GM12872 (cell line): ENCODE measurements at regions not wholly inside any gene's neighbourhood (a gene's known extent, or its start where the extent isn't known, plus 50 kb on each side); places are given as distances from the start of the nearest gene placed in this dataset.

Experiments used
- TF ChIP-seq, protein P1 (sequence below): IDR thresholded peaks from 3 replicates; pipeline ENCODE4 v1.5.1; 2011; ENCODE audit warnings: low read depth, mild to moderate bottlenecking, low read length, moderate library complexity; ENCODE audit not compliant: insufficient read depth

DNA sequence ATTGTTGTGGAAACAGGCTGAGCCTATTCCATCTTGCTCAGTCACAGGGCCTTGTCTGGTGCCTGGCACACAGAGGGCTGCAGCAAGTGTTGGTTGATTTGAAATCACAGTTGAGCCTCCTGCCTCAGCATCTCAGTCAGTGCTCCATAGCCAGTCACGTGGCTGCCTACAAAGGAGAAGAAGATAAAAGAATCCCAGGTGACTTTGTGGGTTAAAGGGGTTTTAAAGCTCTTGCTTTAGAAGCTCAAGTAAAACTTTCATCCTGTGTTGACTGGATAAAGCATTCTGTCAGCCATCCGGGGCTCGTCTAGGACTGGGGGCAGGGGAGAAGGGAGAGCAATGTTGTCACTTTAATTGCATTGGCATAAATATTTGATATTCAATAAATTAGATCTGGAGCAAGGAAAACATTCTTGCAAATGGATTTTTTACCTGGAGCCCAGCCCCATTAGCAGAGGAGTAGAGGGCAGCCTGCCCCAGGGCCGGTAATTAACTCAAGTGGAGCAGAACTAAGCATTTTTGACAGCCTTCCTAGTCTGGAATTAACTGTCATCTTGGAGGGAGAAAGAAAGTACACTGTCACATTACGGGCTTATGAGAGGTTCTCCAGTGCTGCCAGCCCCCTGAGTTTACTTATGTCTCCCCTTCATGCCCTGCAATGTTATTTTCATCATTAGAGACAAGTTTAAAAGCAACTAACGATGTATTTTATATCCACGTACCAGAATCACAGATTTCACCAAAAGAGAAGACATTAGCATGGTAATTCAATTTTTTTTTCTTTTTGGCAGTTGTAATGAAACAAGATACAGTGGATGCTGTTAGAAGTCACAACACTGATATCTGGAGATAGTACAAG is 71.7 kb upstream of the GTSF1L start:
- TF ChIP-seq, protein P1, sequence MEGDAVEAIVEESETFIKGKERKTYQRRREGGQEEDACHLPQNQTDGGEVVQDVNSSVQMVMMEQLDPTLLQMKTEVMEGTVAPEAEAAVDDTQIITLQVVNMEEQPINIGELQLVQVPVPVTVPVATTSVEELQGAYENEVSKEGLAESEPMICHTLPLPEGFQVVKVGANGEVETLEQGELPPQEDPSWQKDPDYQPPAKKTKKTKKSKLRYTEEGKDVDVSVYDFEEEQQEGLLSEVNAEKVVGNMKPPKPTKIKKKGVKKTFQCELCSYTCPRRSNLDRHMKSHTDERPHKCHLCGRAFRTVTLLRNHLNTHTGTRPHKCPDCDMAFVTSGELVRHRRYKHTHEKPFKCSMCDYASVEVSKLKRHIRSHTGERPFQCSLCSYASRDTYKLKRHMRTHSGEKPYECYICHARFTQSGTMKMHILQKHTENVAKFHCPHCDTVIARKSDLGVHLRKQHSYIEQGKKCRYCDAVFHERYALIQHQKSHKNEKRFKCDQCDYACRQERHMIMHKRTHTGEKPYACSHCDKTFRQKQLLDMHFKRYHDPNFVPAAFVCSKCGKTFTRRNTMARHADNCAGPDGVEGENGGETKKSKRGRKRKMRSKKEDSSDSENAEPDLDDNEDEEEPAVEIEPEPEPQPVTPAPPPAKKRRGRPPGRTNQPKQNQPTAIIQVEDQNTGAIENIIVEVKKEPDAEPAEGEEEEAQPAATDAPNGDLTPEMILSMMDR, result no peak

DNA sequence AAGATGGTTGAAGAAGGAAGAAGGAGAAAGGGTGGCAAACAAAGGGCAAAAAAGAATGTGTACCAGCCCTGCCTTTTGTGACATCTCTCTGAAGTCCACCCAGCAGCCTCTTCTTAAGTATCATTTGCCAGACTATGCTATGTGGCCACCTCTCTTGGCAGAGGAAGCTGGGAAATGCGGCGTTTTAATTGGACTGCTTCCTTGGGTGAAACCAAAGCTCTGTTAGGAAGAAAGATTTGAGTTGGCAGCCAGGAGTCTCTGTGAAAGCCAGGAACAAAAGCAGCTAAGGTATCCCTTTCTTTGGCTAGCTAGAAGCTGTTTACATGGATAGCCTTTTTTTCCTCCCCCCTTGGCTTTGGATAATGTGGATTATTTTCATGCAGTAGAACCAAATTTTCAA is 67.5 kb upstream of the GTSF1L start:
- TF ChIP-seq, protein P1, result no peak

DNA sequence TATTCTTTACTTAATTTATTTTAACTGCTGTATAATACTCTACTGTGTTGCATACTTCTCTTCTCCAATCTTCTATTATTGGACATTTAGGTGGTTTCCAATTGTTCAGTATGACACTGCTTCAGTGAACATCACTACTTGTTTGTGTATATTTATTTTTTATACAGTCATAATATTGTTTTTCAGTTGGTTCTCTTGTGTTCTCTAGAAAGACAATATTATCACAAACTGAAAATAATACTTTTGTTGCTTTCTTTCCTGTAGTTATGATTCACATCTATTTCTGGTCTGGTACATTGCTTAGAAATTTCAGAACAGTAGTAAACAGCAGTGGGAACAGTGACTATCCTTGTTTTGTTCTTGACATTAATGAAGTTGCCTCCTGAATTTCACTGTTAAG is 62.8 kb upstream of the GTSF1L start:
- TF ChIP-seq, protein P1, result no peak

DNA sequence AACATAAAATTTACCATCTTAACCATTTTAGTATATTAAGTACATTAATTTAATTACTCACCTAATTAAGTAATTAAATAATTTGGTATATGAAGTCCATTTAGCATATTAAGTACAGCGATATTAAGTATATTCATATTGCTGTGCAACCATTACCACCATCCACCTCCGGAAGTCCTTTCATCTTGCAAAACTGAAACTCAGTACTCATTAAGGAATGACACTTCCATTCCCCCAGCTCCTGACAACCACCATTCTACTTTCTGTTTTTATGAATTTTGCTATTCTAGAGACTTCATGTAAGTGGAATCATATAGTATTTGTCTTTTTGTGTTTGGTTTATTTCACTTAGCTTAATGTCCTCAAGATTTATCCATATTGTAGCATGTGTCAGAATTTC is 61.1 kb upstream of the GTSF1L start:
- TF ChIP-seq, protein P1, result no peak

DNA sequence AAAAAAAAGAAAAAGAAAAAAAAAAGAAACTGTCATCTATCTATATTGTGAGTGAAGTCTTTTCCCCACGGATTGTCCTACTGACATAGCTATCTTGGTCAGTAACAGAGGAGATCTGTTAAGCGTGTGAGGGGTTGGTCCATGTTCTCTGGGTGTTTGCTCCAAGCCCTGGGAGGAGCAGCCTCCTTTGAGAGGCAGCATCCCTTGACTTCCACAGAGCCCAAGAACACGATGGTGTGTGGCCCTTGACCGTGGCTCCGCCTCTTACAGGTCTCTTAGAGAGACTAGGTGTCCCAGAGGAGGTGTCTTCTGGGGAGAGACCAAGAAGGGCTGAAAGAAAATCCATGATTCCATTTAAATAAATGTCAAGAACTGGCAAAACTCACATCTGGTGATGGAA is 60.1 kb upstream of the GTSF1L start:
- TF ChIP-seq, protein P1, result no peak

DNA sequence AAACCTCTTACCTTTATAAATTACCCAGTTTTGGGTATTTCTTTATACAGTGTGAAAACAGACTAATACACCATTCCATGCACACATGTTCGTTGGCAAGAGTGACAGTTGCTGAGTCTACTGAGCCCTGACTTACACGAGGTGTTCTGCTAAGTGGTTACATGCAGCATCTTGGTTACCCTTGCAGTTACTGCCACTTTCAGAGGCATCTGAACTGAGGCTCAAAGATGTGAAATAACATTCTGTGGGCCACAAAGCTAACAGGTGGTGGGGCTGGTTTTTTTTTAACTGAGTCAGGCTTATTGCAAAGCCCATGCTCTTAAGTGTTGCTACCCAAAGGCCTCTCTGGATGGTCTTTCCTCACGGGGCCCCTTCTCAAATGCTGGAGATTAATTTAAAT is 54.4 kb upstream of the GTSF1L start:
- TF ChIP-seq, protein P1, result no peak

DNA sequence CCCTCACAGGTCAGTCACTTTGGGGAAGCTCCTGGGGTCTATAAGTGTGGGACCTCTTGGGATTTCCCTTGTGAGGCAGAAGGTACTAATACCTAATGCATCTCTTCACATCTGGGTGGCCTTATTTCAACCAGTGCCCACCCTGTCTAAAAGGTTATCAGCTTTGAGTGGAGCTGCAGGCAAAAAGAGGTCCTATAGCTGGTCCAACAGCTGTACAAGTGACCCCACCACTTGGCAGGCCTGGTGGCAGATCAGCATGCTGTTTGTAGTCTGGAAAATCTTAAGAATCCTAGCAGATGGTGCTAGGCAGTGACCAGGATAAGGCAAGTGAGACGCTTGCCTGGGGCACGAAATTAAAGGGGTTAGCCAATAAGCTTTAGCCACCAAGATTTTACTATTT is 51.6 kb upstream of the GTSF1L start:
- TF ChIP-seq, protein P1, result no peak
